ENCODE measurements at regions not wholly inside any gene's neighbourhood (a gene's known extent, or its start where the extent isn't known, plus 50 kb on each side); places are given as distances from the start of the nearest gene placed in this dataset.
A peak's percentile ranks its signal among the peaks of the same experiment; 100 is the strongest.

- DNase-seq: no peak
These were observed 80.0 kb upstream of the INSIG1 start for GRCh38 chr7:155217634-155218033.

DNA sequence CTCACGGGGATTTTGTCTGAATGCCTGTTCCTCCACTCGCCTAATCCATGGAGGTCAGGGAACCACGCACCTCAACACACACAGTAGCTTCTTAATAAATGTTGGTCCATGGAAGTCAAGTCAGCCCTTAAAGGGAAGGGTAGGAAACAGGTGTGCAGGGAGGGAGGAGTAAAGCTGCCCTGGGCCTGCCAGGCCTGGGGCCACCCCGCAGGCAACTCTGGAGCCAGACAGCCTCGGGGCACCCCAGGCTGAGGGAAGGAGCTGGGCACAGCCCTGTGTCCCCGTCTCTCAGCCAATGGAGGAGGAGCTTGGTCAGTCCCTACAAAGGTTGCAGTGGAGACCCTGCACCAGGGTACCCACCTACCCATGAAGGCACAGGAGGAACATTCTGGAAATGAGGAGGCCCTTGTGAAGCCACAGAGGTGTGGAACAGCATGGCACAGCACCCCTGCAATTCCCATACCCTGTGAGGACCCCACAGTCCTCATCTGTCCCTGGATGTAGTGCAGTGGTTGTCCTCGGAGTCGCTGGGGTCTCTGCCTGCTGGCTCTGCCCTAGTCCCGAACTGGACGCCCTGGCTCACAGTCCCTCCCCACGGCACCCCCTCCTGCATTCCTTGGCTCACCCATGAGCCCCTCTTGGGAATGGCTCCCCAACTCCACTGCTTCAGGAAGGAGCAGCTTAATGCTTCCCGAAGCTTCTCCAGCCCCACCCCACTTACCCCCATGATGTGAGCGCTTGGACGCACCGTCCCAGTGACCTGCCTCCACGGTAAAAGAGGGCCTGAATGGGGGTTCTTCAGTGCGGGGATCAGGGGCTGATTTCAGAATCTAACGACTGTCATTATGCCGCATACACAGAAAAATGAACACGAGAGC is 79.2 kb upstream of the INSIG1 start:
- DNase-seq: no peak

- no peak for DNase-seq
These were observed 78.5 kb upstream of the INSIG1 start for GRCh38 chr7:155219154-155219531.

GRCh38 chr7:155219947-155220769 is 77.5 kb upstream of the INSIG1 start:
- DNase-seq: peak; percentile 65

GRCh38 chr7:155220903-155221302 is 76.8 kb upstream of the INSIG1 start:
- DNase-seq: no peak

- DNase-seq: no peak
These were observed 76.1 kb upstream of the INSIG1 start for GRCh38 chr7:155221547-155221946.

DNA sequence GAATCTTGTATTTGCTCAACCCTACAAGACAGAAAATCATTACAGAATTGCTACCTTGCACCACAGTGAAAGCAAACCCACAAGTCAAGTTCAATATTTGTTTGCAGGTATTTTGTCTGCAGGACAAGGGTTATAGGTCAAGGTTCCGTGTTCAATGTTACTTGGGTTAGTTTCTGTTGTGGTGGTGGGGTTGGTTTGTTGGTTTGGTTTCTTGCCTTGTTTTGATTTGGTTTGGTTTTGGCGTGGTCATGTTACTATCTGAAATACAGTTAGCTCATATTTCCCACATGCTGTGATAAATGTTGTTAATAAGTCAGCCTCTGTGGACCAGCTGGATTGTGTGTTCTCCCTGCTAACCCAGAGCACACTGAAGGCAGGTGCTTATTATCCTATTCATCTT is 75.6 kb upstream of the INSIG1 start:
- no peak for DNase-seq

- no peak for DNase-seq
These were observed 75.1 kb upstream of the INSIG1 start for GRCh38 chr7:155222573-155222972.

DNA sequence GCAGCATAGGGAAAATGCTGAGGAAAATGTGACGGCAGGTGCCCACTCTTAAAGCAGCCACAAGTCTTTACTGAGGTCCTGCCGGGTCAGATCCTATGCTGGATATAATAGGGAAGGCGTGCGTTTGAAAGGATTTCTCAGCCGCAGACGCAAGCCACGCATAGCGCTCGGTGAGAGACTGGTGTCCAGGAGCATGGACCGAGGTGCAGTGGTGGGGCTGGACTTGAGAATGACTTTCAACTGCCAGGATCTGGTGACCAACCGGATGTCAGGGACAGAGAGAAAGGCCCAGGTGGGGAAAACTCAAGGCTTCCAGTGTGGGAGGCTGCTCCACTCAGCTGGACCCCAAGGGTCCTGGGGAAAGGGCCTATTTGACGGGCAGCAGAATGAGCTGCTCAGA is 74.7 kb upstream of the INSIG1 start:
- no peak for DNase-seq

GRCh38 chr7:155223503-155223902 is 74.2 kb upstream of the INSIG1 start:
- no peak for DNase-seq

DNA sequence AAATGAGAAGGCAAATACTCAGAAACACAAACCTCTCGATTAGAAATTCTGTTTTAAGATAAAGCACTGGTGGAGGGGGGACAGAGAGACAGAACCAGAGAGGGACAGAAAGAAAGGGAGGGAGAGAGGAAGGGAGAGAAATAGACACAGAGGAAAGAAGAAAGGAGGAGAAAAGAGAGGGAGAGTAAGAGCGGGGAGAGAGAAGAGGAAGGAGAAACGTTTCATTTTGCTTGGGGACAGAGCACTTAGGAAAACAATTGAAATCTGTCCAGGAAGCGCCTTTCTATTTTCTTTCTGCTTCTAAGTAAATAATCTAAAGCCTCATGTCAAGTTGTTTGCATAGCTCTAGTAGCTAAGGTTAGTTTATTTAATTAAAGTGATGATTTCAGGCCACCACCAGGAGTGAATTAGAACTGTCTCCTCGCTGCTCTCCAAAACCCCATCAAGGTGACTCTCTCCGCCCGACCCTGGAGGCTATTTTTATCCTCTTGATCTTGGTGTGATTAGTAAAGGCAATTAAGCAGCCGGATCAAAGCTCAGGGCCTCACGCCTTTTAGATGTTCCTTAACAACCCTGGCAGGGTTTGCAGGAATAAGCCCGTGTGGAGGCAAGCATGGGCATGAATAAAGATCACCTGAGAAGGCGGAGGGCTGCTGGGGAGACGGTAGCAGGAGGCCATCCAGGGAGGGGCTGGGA is 73.4 kb upstream of the INSIG1 start:
- DNase-seq: no peak

DNA sequence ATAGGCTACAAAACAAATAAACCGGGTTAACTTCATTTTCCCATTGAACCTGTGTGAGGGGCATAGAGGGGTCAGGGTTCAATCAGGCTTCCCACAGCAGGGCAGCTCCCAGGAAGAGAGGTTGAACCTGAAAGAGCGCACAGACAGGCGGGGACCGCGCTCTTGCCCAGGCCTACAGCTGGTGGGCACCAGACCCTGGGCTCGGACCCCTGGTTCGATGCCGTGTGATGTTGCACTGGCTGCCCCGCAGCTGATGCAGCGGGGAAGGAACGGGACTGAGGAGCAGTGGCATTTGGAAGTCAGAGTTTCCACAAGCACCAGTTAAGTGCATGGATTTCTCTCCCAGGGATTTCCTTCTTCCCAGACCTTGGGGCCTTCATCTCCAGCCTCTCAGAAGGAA is 72.6 kb upstream of the INSIG1 start:
- DNase-seq: no peak

DNA sequence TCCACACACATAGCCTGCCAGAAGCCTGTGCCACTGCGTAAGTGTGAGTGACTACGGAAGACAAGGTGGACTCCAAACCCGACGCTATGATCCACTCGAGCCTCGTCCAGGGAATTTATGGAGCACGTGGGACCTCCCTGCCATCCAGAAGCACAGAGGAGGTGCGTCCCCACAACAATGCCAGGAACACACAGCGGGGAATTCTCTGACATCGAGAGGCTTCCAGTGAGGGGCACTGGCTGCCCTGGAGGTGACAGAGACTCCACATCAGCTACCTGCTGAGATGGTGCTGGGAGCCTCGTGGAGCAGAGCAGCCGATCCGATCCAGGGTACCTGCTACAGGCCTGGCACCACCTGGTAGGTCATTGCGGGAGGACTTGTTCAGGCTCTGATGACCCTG is 72.2 kb upstream of the INSIG1 start:
- no peak for DNase-seq

GRCh38 chr7:155226261-155227003 is 71.2 kb upstream of the INSIG1 start:
- no peak for DNase-seq

DNA sequence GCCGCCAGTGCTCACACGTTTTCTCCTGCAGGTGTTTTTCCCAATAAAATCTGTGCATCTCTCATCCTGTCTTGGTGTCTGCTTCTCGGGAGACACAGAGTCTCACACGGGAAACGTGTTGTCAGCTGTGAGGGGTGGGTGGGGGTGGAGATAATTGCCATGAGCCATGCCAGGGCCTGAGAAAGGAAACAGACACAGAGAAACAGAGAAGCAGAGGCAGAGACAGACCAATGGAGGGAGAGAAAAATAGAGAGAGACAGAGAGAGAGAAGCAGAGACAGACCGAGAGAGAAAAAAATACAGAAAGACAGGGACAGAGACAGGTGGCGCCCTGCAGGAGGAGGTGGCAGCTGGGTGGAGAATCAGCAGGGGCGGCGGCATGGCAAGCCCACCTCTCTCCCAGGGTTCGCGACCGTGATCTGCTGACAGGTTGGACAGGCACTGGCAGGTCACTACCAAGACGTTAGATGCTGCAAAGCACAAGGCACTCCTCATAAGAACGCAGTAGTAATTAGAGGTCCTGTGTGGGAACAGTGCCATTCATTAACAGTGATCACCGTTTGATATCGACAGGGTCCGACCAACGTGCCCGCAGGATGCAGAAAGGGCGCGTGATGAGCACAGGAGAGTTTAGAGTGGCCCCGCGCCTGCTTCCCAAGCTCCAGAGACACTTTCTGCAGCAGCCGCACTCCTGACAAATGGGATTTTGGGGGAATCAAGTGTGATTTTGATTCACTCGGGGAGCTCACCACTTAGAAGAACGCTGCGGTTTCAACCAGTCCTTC is 70.5 kb upstream of the INSIG1 start:
- DNase-seq: no peak

DNA sequence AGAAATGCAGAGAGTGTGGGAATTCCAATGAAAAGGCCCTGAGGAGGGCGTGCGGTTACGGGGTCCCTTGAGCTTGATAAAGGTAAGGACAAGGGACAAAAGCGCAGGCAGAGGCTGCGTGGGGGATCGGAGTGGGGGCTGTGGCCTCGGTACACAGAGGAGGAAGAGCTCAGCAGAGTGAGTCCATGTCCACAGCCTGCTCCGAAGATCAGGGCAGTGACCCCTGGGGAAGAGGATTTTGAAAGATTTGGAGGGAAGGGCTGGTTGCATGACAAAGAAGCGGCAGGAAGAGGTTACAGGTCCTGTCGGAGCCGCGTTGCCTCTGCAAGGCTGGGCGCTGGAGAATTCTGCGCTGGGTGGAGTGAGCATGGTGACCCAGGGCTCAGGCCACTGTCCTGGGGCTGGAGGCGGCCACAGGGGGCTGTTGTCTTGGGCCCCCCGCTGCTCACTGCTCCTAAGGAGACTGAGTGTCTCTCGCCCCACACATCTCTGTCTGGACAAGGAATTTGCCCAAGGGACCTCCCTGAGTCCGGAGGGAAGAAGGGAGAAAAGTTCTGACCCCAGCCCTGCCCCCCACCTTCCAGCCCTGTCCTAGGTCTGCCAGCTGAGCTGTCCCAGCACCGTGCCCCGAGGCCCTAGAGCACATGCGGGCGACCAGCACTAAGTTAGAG is 69.8 kb upstream of the INSIG1 start:
- DNase-seq: no peak

GRCh38 chr7:155228459-155228845 is 69.2 kb upstream of the INSIG1 start:
- no peak for DNase-seq

GRCh38 chr7:155228894-155229293 is 68.8 kb upstream of the INSIG1 start:
- DNase-seq: no peak

DNA sequence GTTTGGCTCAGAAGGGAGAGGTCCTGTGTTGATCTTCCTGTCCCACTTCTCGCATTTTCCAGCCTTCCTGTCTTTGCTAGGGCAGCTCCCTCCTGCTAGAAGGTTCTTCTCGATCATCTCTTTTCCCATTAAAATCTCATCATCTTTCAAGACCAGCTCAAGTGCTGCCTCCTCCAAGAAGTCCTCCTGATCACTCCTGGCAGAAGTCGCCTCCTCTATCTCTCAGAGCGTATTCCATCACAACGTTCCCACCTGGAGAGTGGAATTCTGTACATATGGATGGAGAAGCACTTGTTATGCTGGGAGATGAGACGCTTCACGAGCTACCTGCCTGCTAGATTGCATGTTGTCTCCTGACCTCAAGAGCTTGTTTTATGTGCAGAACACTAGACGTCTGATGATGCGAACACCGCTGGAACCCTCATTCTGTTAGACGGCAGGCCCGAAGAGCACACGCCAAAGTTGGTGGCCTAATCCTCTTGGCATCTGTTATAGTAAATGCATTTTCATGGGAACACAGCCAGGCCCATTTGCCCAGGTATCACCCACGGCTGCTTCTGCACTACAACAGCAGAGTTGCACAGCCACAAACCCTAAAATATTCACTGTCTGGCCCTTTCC is 68.0 kb upstream of the INSIG1 start:
- DNase-seq: no peak

GRCh38 chr7:155230169-155230593 is 67.5 kb upstream of the INSIG1 start:
- DNase-seq: peak; percentile 86

GRCh38 chr7:155231241-155231800 is 66.4 kb upstream of the INSIG1 start:
- DNase-seq: no peak

Data from NCI-H226 (cell line).